Nephron (organoid): ENCODE measurements at regions not wholly inside any gene's neighbourhood (a gene's known extent, or its start where the extent isn't known, plus 50 kb on each side); places are given as distances from the start of the nearest gene placed in this dataset.
"Not testable (repeated sequence)": the region's sequence is repeated elsewhere in the genome, so short reads cannot be mapped to it uniquely, and the experiment has no call there.

Experiments
- H3K27ac Mint-ChIP-seq, 3 experiments: 2 replicates each; pipeline ENCODE4 v1.8.0; 2020; ENCODE audit warnings: mixed read lengths in 3 of 3, mild to moderate bottlenecking in 2 of 3, moderate library complexity in 1 of 3
- H3K27me3 Mint-ChIP-seq: 2 replicates; pipeline ENCODE4 v1.8.0; 2021; ENCODE audit warnings: low read depth, mild to moderate bottlenecking, moderate library complexity, mixed read lengths
- H3K36me3 Mint-ChIP-seq: 2 replicates; pipeline ENCODE4 v1.8.0; 2020; ENCODE audit warnings: low read depth, mixed read lengths
- H3K4me1 Mint-ChIP-seq: 2 replicates; pipeline ENCODE4 v1.8.0; 2020; ENCODE audit warnings: mixed read lengths
- H3K4me3 Mint-ChIP-seq, 3 experiments: 2 replicates each; pipeline ENCODE4 v1.8.0; 2020; ENCODE audit warnings: mild to moderate bottlenecking in 3 of 3, mixed read lengths in 3 of 3, moderate library complexity in 2 of 3
- H3K9me3 Mint-ChIP-seq: 2 replicates; pipeline ENCODE4 v1.8.0; 2020; ENCODE audit warnings: mixed read lengths
- CTCF ChIP-seq, 3 experiments: fragments of 200-600 bp; sonication (generic); IDR thresholded peaks; one replicate each; pipeline ENCODE4 v1.5.0; 2021; ENCODE audit warnings: antibody characterized with exemption in 3 of 3; ENCODE audit not compliant: unreplicated experiment in 3 of 3

GRCh38 chr19:23597661-23598060 lies 89.4 kb downstream of the ZNF675 start:
- Mint-ChIP-seq H3K27ac (no peak overlapping the region), H3K4me3 (no peak overlapping the region), H3K9me3 (peaks cover 33% of the 10 kb centered on the region), H3K4me1 (no peaks in the 10 kb centered on the region), H3K36me3 (peaks cover 4% of the 10 kb centered on the region), H3K27me3 (no peaks in the 10 kb centered on the region)
- no peak for TF ChIP-seq CTCF (IDR thresholded peaks at IDR 0.05; ENCODE audit: unreplicated experiment in 3 of 3)

GRCh38 chr19:23596872-23597271 lies 90.1 kb downstream of the ZNF675 start:
- peaks cover 36% of the 10 kb centered on the region for H3K9me3 Mint-ChIP-seq
- no peak for TF ChIP-seq CTCF (IDR thresholded peaks at IDR 0.05; ENCODE audit: unreplicated experiment in 3 of 3)
- no peaks in the 10 kb centered on the region for H3K4me1 Mint-ChIP-seq
- H3K27ac Mint-ChIP-seq: no peak overlapping the region
- peaks cover 4% of the 10 kb centered on the region for H3K36me3 Mint-ChIP-seq
- no peak overlapping the region for H3K4me3 Mint-ChIP-seq
- no peaks in the 10 kb centered on the region for H3K27me3 Mint-ChIP-seq

DNA sequence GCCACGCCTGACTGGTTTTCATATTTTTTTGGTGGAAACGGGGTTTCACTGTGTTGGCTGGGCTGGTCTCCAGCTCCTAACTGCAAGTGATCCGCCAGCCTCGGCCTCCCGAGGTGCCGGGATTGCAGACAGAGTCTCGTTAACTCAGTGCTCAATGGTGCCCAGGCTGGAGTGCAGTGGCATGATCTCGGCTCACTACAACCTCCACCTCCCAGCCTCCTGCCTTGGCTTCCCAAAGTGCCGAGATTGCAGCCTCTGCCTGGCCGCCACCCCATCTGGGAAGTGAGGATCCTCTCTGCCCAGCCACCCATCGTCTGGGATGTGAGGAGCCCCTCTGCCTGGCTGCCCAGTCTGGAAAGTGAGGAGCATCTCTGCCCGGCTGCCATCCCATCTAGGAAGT lies 92.7 kb downstream of the ZNF675 start:
- peaks cover 54% of the 10 kb centered on the region for H3K9me3 Mint-ChIP-seq
- not testable (repeated sequence) for H3K27me3 Mint-ChIP-seq, H3K36me3 Mint-ChIP-seq, H3K4me1 Mint-ChIP-seq, H3K27ac Mint-ChIP-seq, H3K4me3 Mint-ChIP-seq

GRCh38 chr19:23587546-23587945 lies 99.5 kb downstream of the ZNF675 start:
- Mint-ChIP-seq H3K9me3 (peaks cover 43% of the 10 kb centered on the region), H3K27ac (no peak overlapping the region), H3K27me3 (no peaks in the 10 kb centered on the region), H3K4me1 (no peaks in the 10 kb centered on the region), H3K36me3 (no peaks in the 10 kb centered on the region), H3K4me3 (no peak overlapping the region)
- no peak for TF ChIP-seq CTCF (IDR thresholded peaks at IDR 0.05; ENCODE audit: unreplicated experiment in 3 of 3)

DNA sequence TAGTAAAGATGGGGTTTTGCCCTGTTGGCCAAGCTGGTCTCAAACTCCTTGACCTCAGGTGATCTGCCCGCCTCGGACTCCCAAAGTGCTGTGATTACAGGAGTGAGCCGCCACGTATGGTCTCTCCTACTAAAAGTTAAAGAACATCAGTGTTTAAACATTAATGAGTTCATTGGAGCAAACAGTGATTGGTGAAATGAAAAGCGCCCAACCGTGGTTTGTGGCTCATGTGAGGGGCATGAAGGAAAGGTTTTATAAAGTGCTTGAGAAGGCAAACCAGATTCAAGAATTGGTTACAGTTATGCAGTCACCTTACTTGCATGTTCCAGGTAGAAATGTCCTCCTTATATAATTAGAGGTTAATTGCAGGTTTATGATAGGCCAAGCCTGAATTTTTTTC lies 109.5 kb downstream of the ZNF675 start:
- Mint-ChIP-seq H3K27ac (no peak overlapping the region), H3K4me1 (no peaks in the 10 kb centered on the region), H3K27me3 (no peaks in the 10 kb centered on the region), H3K9me3 (peaks cover 62% of the 10 kb centered on the region), H3K36me3 (no peaks in the 10 kb centered on the region), H3K4me3 (no peak overlapping the region)
- no peak for TF ChIP-seq CTCF (IDR thresholded peaks at IDR 0.05; ENCODE audit: unreplicated experiment in 3 of 3)

DNA sequence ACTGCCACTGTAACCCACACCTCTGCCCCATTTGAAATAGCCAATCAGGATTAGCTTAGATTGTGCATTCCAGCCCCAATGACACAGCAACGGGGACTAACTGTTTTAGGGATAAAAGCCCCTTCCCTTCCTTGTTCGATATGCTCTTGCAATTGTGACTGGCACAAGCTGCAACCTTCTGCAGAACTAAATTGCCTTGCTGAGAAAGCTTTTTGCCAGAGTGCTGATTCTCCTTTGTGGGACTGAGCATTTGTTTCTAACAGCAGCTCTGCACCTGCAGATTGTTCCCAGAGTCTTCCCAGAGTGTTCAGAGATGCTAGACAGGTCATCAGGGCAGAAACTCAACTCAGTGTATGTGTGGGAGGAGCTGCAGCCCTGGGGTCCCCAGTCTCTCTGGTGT lies 115.8 kb downstream of the ZNF675 start:
- Mint-ChIP-seq H3K36me3 (no peaks in the 10 kb centered on the region), H3K4me1 (no peaks in the 10 kb centered on the region)

GRCh38 chr19:23568116-23568515 lies 118.9 kb downstream of the ZNF675 start:
- not testable (repeated sequence) for H3K4me3 Mint-ChIP-seq, H3K27ac Mint-ChIP-seq, H3K4me1 Mint-ChIP-seq, H3K36me3 Mint-ChIP-seq, H3K27me3 Mint-ChIP-seq
- H3K9me3 Mint-ChIP-seq: peaks cover 69% of the 10 kb centered on the region

More for the DNA sequence above, 115.8 kb downstream of the ZNF675 start:
- Mint-ChIP-seq H3K27ac (no peak overlapping the region), H3K27me3 (no peaks in the 10 kb centered on the region), H3K9me3 (peaks cover 66% of the 10 kb centered on the region), H3K4me3 (no peak overlapping the region)
- no peak for TF ChIP-seq CTCF (IDR thresholded peaks at IDR 0.05; ENCODE audit: unreplicated experiment in 3 of 3)
